ENCODE measurements at regions not wholly inside any gene's neighbourhood (a gene's known extent, or its start where the extent isn't known, plus 50 kb on each side); places are given as distances from the start of the nearest gene placed in this dataset.
A peak's percentile ranks its signal among the peaks of the same experiment; 100 is the strongest.
"Not testable (repeated sequence)": the region's sequence is repeated elsewhere in the genome, so short reads cannot be mapped to it uniquely, and the experiment has no call there.

DNA sequence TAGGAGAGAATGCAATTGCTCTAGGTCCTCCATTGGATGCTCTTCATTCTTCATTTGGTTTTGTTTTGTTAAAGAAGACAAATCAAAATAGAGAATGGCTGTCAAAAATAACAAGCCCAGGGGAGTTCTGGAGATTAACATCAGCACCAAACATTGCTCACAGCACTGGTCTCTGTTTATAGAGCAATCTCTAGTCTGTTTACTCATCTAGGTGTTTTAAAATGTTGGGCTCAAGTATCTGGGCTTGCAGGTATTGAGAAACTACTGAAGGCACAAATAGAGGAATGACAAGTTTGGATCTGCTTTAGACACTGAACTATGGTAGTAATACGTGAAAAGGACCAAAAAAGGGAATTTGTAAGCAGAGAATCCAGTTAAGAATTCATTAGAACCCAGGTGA, 77.0 kb upstream of the TMC1 start:
- CTCF ChIA-PET = interaction anchor here (1.4 kb wide), 1 partner anchor 149 kb away, joined by 3 read pairs; no protein-coding TSS in a partner anchor
- Histone ChIP-seq H3K9me3 (ENCODE audit: control extremely low read depth in 1 of 5, control insufficient read depth in 4 of 5, insufficient read depth in 2 of 5, low read depth in 1 of 5, low read length in 4 of 5) (no peaks in the 10 kb centered on the region), H3K27me3 (replicated peaks in 2 of 5; ENCODE audit: control insufficient read depth in 4 of 5, insufficient read depth in 5 of 5, low read length in 4 of 5) (peaks cover 2 to 62% (median 24%) of the 10 kb centered on the region in 5 experiments), H3K36me3 (ENCODE audit: control insufficient read depth in 4 of 4, insufficient read depth in 4 of 4, low read length in 3 of 4) (no peaks in the 10 kb centered on the region), H3K4me3 (ENCODE audit: control insufficient read depth in 1 of 7, extremely low read depth in 1 of 7, insufficient read depth in 4 of 7, low read depth in 2 of 7, low read length in 6 of 7) (no peak overlapping the region), H3K4me1 (ENCODE audit: control extremely low read depth in 1 of 4, control insufficient read depth in 4 of 4, insufficient read depth in 4 of 4, low read length in 3 of 4) (peaks cover 3 to 18% (median 7%) of the 10 kb centered on the region in 4 experiments), H3K27ac (ENCODE audit: insufficient read depth in 1 of 2, low read depth in 1 of 2, low read length in 2 of 2, poor library complexity in 1 of 2, severe bottlenecking in 2 of 2) (no peak overlapping the region)
- 82% methylated on average over 1 of the region's 1 CpG for WGBS (ENCODE audit: insufficient coverage)
- POLR2A ChIA-PET = no interaction called here
- no peak for DNase-seq

DNA sequence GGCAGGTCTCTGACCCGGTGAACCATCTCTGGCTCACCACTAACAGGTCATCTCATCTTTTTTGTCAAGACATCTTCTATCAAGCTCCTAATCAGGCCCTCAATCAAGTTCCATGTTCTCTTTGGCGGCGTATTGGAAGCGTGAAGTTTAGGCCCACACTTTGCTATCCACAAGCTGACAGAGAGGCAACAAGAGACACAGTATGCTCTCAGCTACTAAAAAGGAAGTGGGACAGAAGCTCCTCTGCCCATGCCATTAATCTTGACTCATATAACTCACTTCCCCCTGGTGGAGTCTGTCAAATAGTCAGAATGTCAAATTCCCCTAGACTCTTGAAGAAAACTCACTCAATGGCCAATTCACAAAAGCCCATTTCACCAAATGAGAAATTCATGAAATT, 77.6 kb upstream of the TMC1 start:
- peaks cover 2 to 63% (median 26%) of the 10 kb centered on the region in 5 experiments for H3K27me3 ChIP-seq (replicated peaks in 2 of 5; ENCODE audit: control insufficient read depth in 4 of 5, insufficient read depth in 5 of 5, low read length in 4 of 5)
- POLR2A ChIA-PET = no interaction called here
- 78% methylated on average over 3 of the region's 4 CpGs for WGBS (ENCODE audit: insufficient coverage)
- no peaks in the 10 kb centered on the region for H3K9me3 ChIP-seq (ENCODE audit: control extremely low read depth in 1 of 5, control insufficient read depth in 4 of 5, insufficient read depth in 2 of 5, low read depth in 1 of 5, low read length in 4 of 5)
- no peak overlapping the region for H3K27ac ChIP-seq (ENCODE audit: insufficient read depth in 1 of 2, low read depth in 1 of 2, low read length in 2 of 2, poor library complexity in 1 of 2, severe bottlenecking in 2 of 2)
- no peaks in the 10 kb centered on the region for H3K36me3 ChIP-seq (ENCODE audit: control insufficient read depth in 4 of 4, insufficient read depth in 4 of 4, low read length in 3 of 4)
- peak; percentile 52 to 84 (median 79) for DNase-seq
- H3K4me1 ChIP-seq (ENCODE audit: control extremely low read depth in 1 of 4, control insufficient read depth in 4 of 4, insufficient read depth in 4 of 4, low read length in 3 of 4) = peaks cover 3 to 18% (median 7%) of the 10 kb centered on the region in 4 experiments
- CTCF ChIA-PET = interaction anchor here (0.7 to 1.4 kb wide), 4 partner anchors 16 to 149 kb away, joined by 3 to 4 read pairs (median 3); no protein-coding TSS in a partner anchor
- no peak overlapping the region for H3K4me3 ChIP-seq (ENCODE audit: control insufficient read depth in 1 of 7, extremely low read depth in 1 of 7, insufficient read depth in 4 of 7, low read depth in 2 of 7, low read length in 6 of 7)

DNA sequence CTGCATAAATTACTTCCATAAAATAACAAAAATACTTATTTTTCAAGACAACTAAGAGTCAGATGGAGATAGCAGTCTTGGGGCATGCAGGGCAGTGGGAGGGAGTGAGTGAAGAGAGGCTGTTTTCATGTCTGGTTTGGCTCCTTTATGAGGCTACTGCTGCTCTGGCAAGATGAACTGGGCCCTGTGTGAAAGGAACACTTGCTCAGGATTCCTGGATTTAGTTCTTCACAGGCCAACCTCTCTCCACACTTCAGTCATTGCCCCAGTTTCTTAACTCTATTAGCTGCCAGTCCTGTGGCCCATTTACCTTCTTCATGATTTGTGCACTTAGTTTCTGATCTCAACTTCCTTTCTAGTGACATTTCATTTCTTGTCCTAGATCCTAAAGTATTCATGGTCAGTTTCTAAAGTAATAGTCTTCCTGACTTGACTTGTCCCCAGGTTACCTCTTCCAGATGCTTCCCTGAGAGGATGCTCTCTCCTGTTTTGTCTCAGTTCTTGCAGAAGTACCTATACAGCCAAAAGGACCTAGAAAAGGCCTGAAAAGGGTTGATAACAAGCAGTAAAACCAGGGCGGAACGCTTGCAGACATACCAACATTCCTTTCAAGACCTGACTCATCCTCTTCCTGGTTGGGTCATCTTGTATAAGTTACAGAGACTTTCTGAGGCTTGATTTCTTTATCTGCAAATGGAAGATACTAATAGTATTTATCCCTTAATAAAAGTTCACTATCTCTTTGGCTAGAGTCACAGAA, 77.0 kb upstream of the ZFAND5 start:
- Histone ChIP-seq H3K9me3 (ENCODE audit: control extremely low read depth in 1 of 5, control insufficient read depth in 4 of 5, insufficient read depth in 2 of 5, low read depth in 1 of 5, low read length in 4 of 5) (no peaks in the 10 kb centered on the region), H3K4me3 (ENCODE audit: control insufficient read depth in 1 of 7, extremely low read depth in 1 of 7, insufficient read depth in 4 of 7, low read depth in 2 of 7, low read length in 6 of 7) (no peak overlapping the region), H3K4me1 (ENCODE audit: control extremely low read depth in 1 of 4, control insufficient read depth in 4 of 4, insufficient read depth in 4 of 4, low read length in 3 of 4) (peaks cover 3 to 18% (median 7%) of the 10 kb centered on the region in 4 experiments), H3K27ac (ENCODE audit: insufficient read depth in 1 of 2, low read depth in 1 of 2, low read length in 2 of 2, poor library complexity in 1 of 2, severe bottlenecking in 2 of 2) (no peak overlapping the region), H3K36me3 (ENCODE audit: control insufficient read depth in 4 of 4, insufficient read depth in 4 of 4, low read length in 3 of 4) (no peaks in the 10 kb centered on the region), H3K27me3 (replicated peaks in 2 of 5; ENCODE audit: control insufficient read depth in 4 of 5, insufficient read depth in 5 of 5, low read length in 4 of 5) (peaks cover 2 to 56% (median 26%) of the 10 kb centered on the region in 5 experiments)
- WGBS (ENCODE audit: insufficient coverage) = 100% methylated on average over 1 of the region's 2 CpGs
- CTCF ChIA-PET = no interaction called here
- POLR2A ChIA-PET = no interaction called here
- DNase-seq = no peak

DNA sequence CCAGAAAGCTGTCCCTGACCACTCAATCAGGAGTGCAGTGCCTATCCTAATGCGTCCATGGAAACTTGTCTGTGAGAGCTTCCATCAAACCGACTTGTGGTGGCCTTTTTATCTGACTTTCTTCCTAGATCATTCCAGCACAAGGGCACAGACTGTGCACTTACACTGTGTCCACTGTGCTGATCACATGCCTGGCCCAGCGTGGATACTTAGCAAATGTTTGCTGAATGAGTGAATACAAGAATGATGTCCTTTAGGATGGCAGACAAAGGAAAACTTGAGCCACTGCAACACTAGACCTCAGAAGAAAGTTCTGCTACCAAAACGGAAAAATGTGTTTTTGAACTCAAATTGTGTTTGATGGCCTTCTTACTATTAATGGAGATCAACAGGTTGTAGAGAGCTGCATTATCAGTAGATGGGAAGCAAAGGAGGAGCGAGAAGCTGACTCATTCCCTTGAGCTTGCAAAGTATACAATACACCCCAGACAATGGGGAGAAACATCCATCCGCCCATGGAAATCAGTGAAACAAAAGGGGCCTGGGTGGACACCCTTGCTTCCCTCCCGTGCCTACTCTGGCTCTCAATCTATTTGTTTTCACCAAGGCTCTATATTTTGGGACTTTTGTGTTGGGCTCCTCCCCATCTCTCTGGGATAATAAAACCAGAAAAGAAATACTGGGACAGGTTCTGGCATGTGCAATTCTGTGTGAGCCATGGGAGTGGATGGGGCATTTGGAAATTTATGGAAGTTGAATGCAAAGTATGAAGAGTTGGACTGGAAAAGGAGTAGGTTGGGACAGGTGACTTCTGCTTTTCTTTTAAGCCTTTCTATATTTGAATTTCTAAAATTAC, 76.2 kb upstream of the ZFAND5 start:
- DNase-seq = no peak
- Histone ChIP-seq H3K4me1 (ENCODE audit: control extremely low read depth in 1 of 4, control insufficient read depth in 4 of 4, insufficient read depth in 4 of 4, low read length in 3 of 4) (peaks cover 3 to 18% (median 7%) of the 10 kb centered on the region in 4 experiments), H3K27ac (ENCODE audit: insufficient read depth in 1 of 2, low read depth in 1 of 2, low read length in 2 of 2, poor library complexity in 1 of 2, severe bottlenecking in 2 of 2) (no peak overlapping the region), H3K9me3 (ENCODE audit: control extremely low read depth in 1 of 5, control insufficient read depth in 4 of 5, insufficient read depth in 2 of 5, low read depth in 1 of 5, low read length in 4 of 5) (no peaks in the 10 kb centered on the region), H3K36me3 (ENCODE audit: control insufficient read depth in 4 of 4, insufficient read depth in 4 of 4, low read length in 3 of 4) (no peaks in the 10 kb centered on the region), H3K27me3 (replicated peaks in 2 of 5; ENCODE audit: control insufficient read depth in 4 of 5, insufficient read depth in 5 of 5, low read length in 4 of 5) (peaks cover 2 to 57% (median 30%) of the 10 kb centered on the region in 5 experiments), H3K4me3 (ENCODE audit: control insufficient read depth in 1 of 7, extremely low read depth in 1 of 7, insufficient read depth in 4 of 7, low read depth in 2 of 7, low read length in 6 of 7) (no peak overlapping the region)
- ChIA-PET CTCF (no interaction called here), POLR2A (no interaction called here)
- WGBS (ENCODE audit: insufficient coverage) = 96% methylated on average over 5 of the region's 7 CpGs

DNA sequence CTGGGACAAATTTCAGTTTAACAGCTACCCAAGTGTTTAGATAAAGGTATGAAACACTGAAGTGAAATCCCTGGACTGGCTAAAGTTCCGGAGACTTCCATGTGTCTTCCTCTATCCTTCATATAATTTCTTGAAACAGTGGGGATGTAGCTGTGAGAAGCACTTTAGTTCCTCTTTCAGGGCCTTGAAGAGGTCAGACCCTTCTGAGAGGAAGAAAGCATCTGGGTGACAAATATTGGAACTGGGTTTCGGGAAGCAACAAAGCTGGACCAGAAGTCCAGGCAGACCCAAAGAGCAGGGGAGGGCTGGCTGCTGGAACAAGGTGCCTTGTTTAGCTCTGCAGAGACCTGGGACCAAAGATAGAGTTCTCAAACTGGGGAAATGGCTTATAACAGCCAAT, 75.4 kb upstream of the ZFAND5 start:
- DNase-seq = peak in 2 of 3 donors; percentile 13 to 21
- H3K9me3 ChIP-seq (ENCODE audit: control extremely low read depth in 1 of 5, control insufficient read depth in 4 of 5, insufficient read depth in 2 of 5, low read depth in 1 of 5, low read length in 4 of 5) = no peaks in the 10 kb centered on the region
- no peak overlapping the region for H3K27ac ChIP-seq (ENCODE audit: insufficient read depth in 1 of 2, low read depth in 1 of 2, low read length in 2 of 2, poor library complexity in 1 of 2, severe bottlenecking in 2 of 2)
- no peak overlapping the region for H3K4me3 ChIP-seq (ENCODE audit: control insufficient read depth in 1 of 7, extremely low read depth in 1 of 7, insufficient read depth in 4 of 7, low read depth in 2 of 7, low read length in 6 of 7)
- WGBS (ENCODE audit: insufficient coverage) = 90% methylated on average over 2 of the region's 2 CpGs
- POLR2A ChIA-PET = no interaction called here
- no peaks in the 10 kb centered on the region for H3K36me3 ChIP-seq (ENCODE audit: control insufficient read depth in 4 of 4, insufficient read depth in 4 of 4, low read length in 3 of 4)
- CTCF ChIA-PET = no interaction called here
- H3K27me3 ChIP-seq (replicated peaks in 2 of 5; ENCODE audit: control insufficient read depth in 4 of 5, insufficient read depth in 5 of 5, low read length in 4 of 5) = peaks cover 2 to 56% (median 28%) of the 10 kb centered on the region in 5 experiments
- peaks cover 3 to 15% (median 7%) of the 10 kb centered on the region in 4 experiments for H3K4me1 ChIP-seq (ENCODE audit: control extremely low read depth in 1 of 4, control insufficient read depth in 4 of 4, insufficient read depth in 4 of 4, low read length in 3 of 4)

DNA sequence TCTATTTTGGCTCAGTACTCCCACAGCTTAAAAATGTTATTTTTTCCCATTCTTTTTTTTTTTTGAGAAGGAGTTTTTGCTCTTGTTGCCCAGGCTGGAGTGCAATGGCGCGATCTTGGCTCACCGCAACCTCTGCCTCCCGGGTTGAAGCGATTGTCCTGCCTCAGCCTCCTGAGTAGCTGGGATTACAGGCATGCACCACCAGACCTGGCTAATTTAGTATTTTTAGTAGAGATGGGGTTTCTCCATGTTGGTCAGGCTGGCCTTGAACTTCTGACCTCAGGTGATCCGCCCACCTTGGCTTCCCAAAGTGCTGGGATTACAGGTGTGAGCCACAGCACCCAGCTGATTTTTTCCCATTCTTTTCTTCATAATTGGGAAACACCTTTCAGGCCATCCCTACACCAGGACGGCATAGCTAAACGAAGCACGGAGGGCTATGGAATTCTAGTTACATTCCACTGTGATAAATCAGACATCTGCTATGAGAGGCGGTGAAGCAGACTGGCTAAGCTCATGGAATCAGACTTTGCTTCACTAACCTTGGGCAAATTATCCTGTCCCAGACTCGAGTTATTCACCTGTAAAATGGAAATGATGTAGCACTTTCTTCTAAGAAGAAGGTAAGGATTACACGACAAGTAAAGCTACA, 68.7 kb upstream of the ZFAND5 start:
- POLR2A ChIA-PET, DNase-seq: not testable (repeated sequence)

More for the DNA sequence above, 68.7 kb upstream of the ZFAND5 start:
- H3K4me3 ChIP-seq (ENCODE audit: control insufficient read depth in 1 of 7, extremely low read depth in 1 of 7, insufficient read depth in 4 of 7, low read depth in 2 of 7, low read length in 6 of 7); H3K9me3 ChIP-seq (ENCODE audit: control extremely low read depth in 1 of 5, control insufficient read depth in 4 of 5, insufficient read depth in 2 of 5, low read depth in 1 of 5, low read length in 4 of 5); CTCF ChIA-PET; H3K4me1 ChIP-seq (ENCODE audit: control extremely low read depth in 1 of 4, control insufficient read depth in 4 of 4, insufficient read depth in 4 of 4, low read length in 3 of 4); H3K36me3 ChIP-seq (ENCODE audit: control insufficient read depth in 4 of 4, insufficient read depth in 4 of 4, low read length in 3 of 4); H3K27ac ChIP-seq (ENCODE audit: insufficient read depth in 1 of 2, low read depth in 1 of 2, low read length in 2 of 2, poor library complexity in 1 of 2, severe bottlenecking in 2 of 2): not testable (repeated sequence)
- WGBS (ENCODE audit: insufficient coverage) = 99% methylated on average over 7 of the region's 12 CpGs
- peaks cover 0 to 18% (median 8%) of the 10 kb centered on the region in 5 experiments for H3K27me3 ChIP-seq (replicated peaks in 2 of 5; ENCODE audit: control insufficient read depth in 4 of 5, insufficient read depth in 5 of 5, low read length in 4 of 5)
